Fibroblast of lung (primary cell): ENCODE measurements at regions not wholly inside any gene's neighbourhood (a gene's known extent, or its start where the extent isn't known, plus 50 kb on each side); places are given as distances from the start of the nearest gene placed in this dataset.

Experiments used
- DNase-seq, 2 donors: peaks; one replicate each; pipeline versions ENCODE4 v3.0.0 to v3.0.0-alpha.2; 2010; ENCODE audit warnings: low read depth in 2 of 2
- H2AFZ ChIP-seq: 2 replicates; pipeline ENCODE4 v1.5.1; 2012; ENCODE audit warnings: low read length, control low read depth, inconsistent platforms
- H3K27ac ChIP-seq: 2 replicates; pipeline ENCODE4 v1.5.1; 2011; ENCODE audit warnings: low read length, control low read depth; ENCODE audit not compliant: insufficient read depth
- H3K27me3 ChIP-seq: 2 replicates; pipeline ENCODE4 v1.5.1; 2011; ENCODE audit warnings: mild to moderate bottlenecking, low read length; ENCODE audit not compliant: control insufficient read depth, insufficient read depth
- H3K36me3 ChIP-seq: 2 replicates; pipeline ENCODE4 v1.5.1; 2011; ENCODE audit warnings: low read length; ENCODE audit not compliant: control insufficient read depth, insufficient read depth
- H3K4me1 ChIP-seq: 2 replicates; pipeline ENCODE4 v1.5.1; 2011; ENCODE audit warnings: low read length; ENCODE audit not compliant: control insufficient read depth, insufficient read depth; ENCODE audit errors: extremely low read depth
- H3K4me2 ChIP-seq: 2 replicates; pipeline ENCODE4 v1.5.1; 2011; ENCODE audit warnings: low read length, control low read depth; ENCODE audit not compliant: insufficient read depth; ENCODE audit errors: extremely low read depth
- H3K4me3 ChIP-seq, 4 experiments: fragments of 200-600 bp in 1 of 4; sonication (generic) in 1 of 4; replicated peaks in 1 of 4; 2 replicates each; pipeline ENCODE4 v1.5.1; 2011 to 2016; ENCODE audit warnings: low read length in 4 of 4, low read depth in 3 of 4, mild to moderate bottlenecking in 3 of 4, control low read depth in 2 of 4, inconsistent platforms in 1 of 4, mixed read lengths in 1 of 4; ENCODE audit not compliant: insufficient read depth in 1 of 4; ENCODE audit errors: control extremely low read depth in 1 of 4
- H3K79me2 ChIP-seq: 2 replicates; pipeline ENCODE4 v1.5.1; 2012; ENCODE audit warnings: mild to moderate bottlenecking, low read length, inconsistent platforms; ENCODE audit not compliant: control insufficient read depth, insufficient read depth
- H3K9ac ChIP-seq: 2 replicates; pipeline ENCODE4 v1.5.1; 2011; ENCODE audit warnings: mild to moderate bottlenecking, low read length, control low read depth; ENCODE audit not compliant: insufficient read depth
- H3K9me3 ChIP-seq: 2 replicates; pipeline ENCODE4 v1.5.1; 2012; ENCODE audit warnings: low read depth, low read length; ENCODE audit not compliant: control insufficient read depth, insufficient read depth
- H4K20me1 ChIP-seq: 2 replicates; pipeline ENCODE4 v1.5.1; 2011; ENCODE audit warnings: low read length; ENCODE audit not compliant: control insufficient read depth, insufficient read depth; ENCODE audit errors: extremely low read depth
- EZH2 ChIP-seq: IDR thresholded peaks from 2 replicates; pipeline ENCODE4 v1.5.1; 2012; ENCODE audit warnings: low read length, control low read depth, mild to moderate bottlenecking; ENCODE audit errors: missing control alignments
- TF ChIP-seq, protein P1 (sequence below), 2 donors: IDR thresholded peaks in 1 of 2; conservative IDR thresholded peaks in 1 of 2; 1 replicate in 1 of 2; 2 replicates in 1 of 2; pipeline ENCODE4 v1.5.1; 2011 to 2012; ENCODE audit warnings: low read length in 2 of 2, control low read depth in 1 of 2, inconsistent platforms in 1 of 2, low read depth in 1 of 2, mild to moderate bottlenecking in 1 of 2

DNA sequence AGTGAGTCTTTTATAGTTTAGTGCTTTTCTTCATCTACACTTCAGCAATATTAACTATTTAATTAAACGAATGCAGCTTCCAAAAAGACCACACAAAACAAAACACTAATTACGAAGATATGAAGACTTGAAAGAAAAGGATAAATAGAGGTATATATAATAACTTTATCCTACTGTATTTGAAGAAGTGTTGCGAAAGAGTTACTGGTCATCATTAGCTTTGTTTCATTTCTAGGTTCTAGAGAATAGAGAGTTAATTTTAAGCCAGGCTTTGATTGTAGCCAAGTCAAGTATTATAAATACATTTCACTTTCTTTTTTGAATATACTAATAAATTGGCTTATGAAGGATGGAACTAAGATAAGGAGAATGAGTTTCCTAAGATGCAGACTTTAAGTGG lies 416.8 kb upstream of the GBE1 start:
- H3K4me1 ChIP-seq: no peaks in the 10 kb centered on the region
- H4K20me1 ChIP-seq: no peaks in the 10 kb centered on the region
- H3K27me3 ChIP-seq: no peaks in the 10 kb centered on the region
- no peak for DNase-seq
- no peak overlapping the region for H3K4me3 ChIP-seq
- no peak overlapping the region for H3K4me2 ChIP-seq
- no peak overlapping the region for H3K27ac ChIP-seq
- H3K9me3 ChIP-seq: no peaks in the 10 kb centered on the region
- no peak overlapping the region for H3K9ac ChIP-seq
- TF ChIP-seq, protein P1, sequence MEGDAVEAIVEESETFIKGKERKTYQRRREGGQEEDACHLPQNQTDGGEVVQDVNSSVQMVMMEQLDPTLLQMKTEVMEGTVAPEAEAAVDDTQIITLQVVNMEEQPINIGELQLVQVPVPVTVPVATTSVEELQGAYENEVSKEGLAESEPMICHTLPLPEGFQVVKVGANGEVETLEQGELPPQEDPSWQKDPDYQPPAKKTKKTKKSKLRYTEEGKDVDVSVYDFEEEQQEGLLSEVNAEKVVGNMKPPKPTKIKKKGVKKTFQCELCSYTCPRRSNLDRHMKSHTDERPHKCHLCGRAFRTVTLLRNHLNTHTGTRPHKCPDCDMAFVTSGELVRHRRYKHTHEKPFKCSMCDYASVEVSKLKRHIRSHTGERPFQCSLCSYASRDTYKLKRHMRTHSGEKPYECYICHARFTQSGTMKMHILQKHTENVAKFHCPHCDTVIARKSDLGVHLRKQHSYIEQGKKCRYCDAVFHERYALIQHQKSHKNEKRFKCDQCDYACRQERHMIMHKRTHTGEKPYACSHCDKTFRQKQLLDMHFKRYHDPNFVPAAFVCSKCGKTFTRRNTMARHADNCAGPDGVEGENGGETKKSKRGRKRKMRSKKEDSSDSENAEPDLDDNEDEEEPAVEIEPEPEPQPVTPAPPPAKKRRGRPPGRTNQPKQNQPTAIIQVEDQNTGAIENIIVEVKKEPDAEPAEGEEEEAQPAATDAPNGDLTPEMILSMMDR (conservative IDR thresholded peaks at IDR 0.05 in 1 of 2, IDR thresholded peaks at IDR 0.05 in 1 of 2; ENCODE audit: low read depth in 1 of 2, low read length in 2 of 2): no peak
- TF ChIP-seq EZH2: no peak
- H3K79me2 ChIP-seq: no peaks in the 10 kb centered on the region
- no peak overlapping the region for H2AFZ ChIP-seq
- no peaks in the 10 kb centered on the region for H3K36me3 ChIP-seq

- TF ChIP-seq, protein P1 (conservative IDR thresholded peaks at IDR 0.05 in 1 of 2, IDR thresholded peaks at IDR 0.05 in 1 of 2; ENCODE audit: low read depth in 1 of 2, low read length in 2 of 2): no peak
- TF ChIP-seq EZH2: no peak
- H3K9ac ChIP-seq: no peak overlapping the region
- no peak overlapping the region for H3K4me3 ChIP-seq
- H3K36me3 ChIP-seq: no peaks in the 10 kb centered on the region
- DNase-seq: no peak
- H4K20me1 ChIP-seq: no peaks in the 10 kb centered on the region
- no peaks in the 10 kb centered on the region for H3K9me3 ChIP-seq
- H2AFZ ChIP-seq: no peak overlapping the region
- H3K27ac ChIP-seq: no peak overlapping the region
- H3K4me2 ChIP-seq: no peak overlapping the region
- no peaks in the 10 kb centered on the region for H3K79me2 ChIP-seq
- H3K4me1 ChIP-seq: no peaks in the 10 kb centered on the region
- H3K27me3 ChIP-seq: no peaks in the 10 kb centered on the region
Measured at GRCh38 chr3:82177774-82178173, 416.3 kb upstream of the GBE1 start.

DNA sequence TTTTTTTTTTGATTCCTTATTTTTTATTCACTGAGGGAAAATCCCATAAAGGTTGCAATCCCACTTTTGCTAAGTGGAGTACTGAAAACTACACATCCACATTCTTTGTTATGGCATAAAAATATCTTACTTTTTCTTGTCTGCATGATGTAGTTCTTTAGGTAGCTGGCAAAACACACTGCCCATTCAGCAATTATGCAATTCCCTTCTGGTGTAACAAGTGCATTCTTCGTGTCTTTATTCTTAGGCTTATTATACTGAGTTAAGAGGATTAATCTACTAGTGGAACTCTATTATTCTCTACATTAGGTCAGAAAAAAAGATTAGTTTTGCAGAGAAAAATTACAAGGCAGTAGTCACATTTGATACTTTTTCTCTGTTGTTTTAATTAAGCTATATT lies 403.8 kb upstream of the GBE1 start:
- Histone ChIP-seq H3K4me1 (no peaks in the 10 kb centered on the region), H3K79me2 (no peaks in the 10 kb centered on the region), H3K9ac (no peak overlapping the region), H3K27me3 (no peaks in the 10 kb centered on the region), H3K9me3 (no peaks in the 10 kb centered on the region), H4K20me1 (no peaks in the 10 kb centered on the region), H3K36me3 (no peaks in the 10 kb centered on the region), H2AFZ (no peak overlapping the region), H3K4me3 (no peak overlapping the region), H3K27ac (no peak overlapping the region), H3K4me2 (no peak overlapping the region)
- no peak for TF ChIP-seq EZH2
- TF ChIP-seq, protein P1 (conservative IDR thresholded peaks at IDR 0.05 in 1 of 2, IDR thresholded peaks at IDR 0.05 in 1 of 2; ENCODE audit: low read depth in 1 of 2, low read length in 2 of 2): no peak
- no peak for DNase-seq
